ENCODE measurements at regions not wholly inside any gene's neighbourhood (a gene's known extent, or its start where the extent isn't known, plus 50 kb on each side); places are given as distances from the start of the nearest gene placed in this dataset.

- no peak for TF ChIP-seq FOXP2 (optimal IDR thresholded peaks at IDR 0.05; ENCODE audit: borderline replicate concordance, extremely low read depth, extremely low read length, insufficient read depth)
- no peak for TF ChIP-seq POLR2AphosphoS5 (IDR thresholded peaks at IDR 0.05; ENCODE audit: low read depth, low read length)
- TF ChIP-seq, protein P1, sequence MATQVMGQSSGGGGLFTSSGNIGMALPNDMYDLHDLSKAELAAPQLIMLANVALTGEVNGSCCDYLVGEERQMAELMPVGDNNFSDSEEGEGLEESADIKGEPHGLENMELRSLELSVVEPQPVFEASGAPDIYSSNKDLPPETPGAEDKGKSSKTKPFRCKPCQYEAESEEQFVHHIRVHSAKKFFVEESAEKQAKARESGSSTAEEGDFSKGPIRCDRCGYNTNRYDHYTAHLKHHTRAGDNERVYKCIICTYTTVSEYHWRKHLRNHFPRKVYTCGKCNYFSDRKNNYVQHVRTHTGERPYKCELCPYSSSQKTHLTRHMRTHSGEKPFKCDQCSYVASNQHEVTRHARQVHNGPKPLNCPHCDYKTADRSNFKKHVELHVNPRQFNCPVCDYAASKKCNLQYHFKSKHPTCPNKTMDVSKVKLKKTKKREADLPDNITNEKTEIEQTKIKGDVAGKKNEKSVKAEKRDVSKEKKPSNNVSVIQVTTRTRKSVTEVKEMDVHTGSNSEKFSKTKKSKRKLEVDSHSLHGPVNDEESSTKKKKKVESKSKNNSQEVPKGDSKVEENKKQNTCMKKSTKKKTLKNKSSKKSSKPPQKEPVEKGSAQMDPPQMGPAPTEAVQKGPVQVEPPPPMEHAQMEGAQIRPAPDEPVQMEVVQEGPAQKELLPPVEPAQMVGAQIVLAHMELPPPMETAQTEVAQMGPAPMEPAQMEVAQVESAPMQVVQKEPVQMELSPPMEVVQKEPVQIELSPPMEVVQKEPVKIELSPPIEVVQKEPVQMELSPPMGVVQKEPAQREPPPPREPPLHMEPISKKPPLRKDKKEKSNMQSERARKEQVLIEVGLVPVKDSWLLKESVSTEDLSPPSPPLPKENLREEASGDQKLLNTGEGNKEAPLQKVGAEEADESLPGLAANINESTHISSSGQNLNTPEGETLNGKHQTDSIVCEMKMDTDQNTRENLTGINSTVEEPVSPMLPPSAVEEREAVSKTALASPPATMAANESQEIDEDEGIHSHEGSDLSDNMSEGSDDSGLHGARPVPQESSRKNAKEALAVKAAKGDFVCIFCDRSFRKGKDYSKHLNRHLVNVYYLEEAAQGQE (IDR thresholded peaks at IDR 0.05; ENCODE audit: insufficient read depth in 1 of 2, low read depth in 2 of 2, low read length in 2 of 2): no peak
- TF ChIP-seq TAF1 (IDR thresholded peaks at IDR 0.05; ENCODE audit: borderline replicate concordance, insufficient read depth, low read length): no peak
- TF ChIP-seq SIN3A (IDR thresholded peaks at IDR 0.05; ENCODE audit: borderline replicate concordance, insufficient read depth, low read length): no peak
Measured at GRCh38 chr5:162289489-162289888, 221.9 kb downstream of the GABRG2 start.

DNA sequence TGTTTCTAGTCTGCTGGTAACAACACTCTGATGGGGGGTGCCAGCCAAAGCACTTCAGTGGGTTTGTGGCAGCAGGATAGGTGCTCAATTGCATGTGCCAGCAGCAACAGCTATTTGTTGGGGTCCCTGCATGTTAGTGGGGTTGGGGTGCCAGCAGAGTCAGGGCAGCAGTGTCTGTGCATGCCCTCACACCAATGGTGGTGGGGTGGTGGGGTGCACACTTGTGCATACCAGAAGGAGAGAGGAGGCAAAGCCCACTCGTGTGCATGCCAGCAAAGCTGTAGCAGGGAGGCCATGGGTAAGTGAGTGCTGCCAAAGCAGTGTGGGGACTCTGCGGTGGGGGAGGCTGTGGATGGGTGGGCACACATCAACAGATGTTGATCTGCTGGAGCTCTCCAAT is 232.2 kb downstream of the GABRG2 start:
- TF ChIP-seq, protein P1 (IDR thresholded peaks at IDR 0.05; ENCODE audit: insufficient read depth in 1 of 2, low read depth in 2 of 2, low read length in 2 of 2): no peak
- no peak for TF ChIP-seq FOXP2 (optimal IDR thresholded peaks at IDR 0.05; ENCODE audit: borderline replicate concordance, extremely low read depth, extremely low read length, insufficient read depth)
- TF ChIP-seq POLR2AphosphoS5 (IDR thresholded peaks at IDR 0.05; ENCODE audit: low read depth, low read length): no peak
- TF ChIP-seq SIN3A (IDR thresholded peaks at IDR 0.05; ENCODE audit: borderline replicate concordance, insufficient read depth, low read length): no peak
- no peak for TF ChIP-seq TAF1 (IDR thresholded peaks at IDR 0.05; ENCODE audit: borderline replicate concordance, insufficient read depth, low read length)

- TF ChIP-seq, protein P1 (IDR thresholded peaks at IDR 0.05; ENCODE audit: insufficient read depth in 1 of 2, low read depth in 2 of 2, low read length in 2 of 2): no peak
- TF ChIP-seq FOXP2 (optimal IDR thresholded peaks at IDR 0.05; ENCODE audit: borderline replicate concordance, extremely low read depth, extremely low read length, insufficient read depth) (no peak), SIN3A (IDR thresholded peaks at IDR 0.05; ENCODE audit: borderline replicate concordance, insufficient read depth, low read length) (no peak), POLR2AphosphoS5 (IDR thresholded peaks at IDR 0.05; ENCODE audit: low read depth, low read length) (no peak), TAF1 (IDR thresholded peaks at IDR 0.05; ENCODE audit: borderline replicate concordance, insufficient read depth, low read length) (no peak)
Measured at GRCh38 chr5:162301356-162301755, 233.8 kb downstream of the GABRG2 start.

- TF ChIP-seq FOXP2 (optimal IDR thresholded peaks at IDR 0.05; ENCODE audit: borderline replicate concordance, extremely low read depth, extremely low read length, insufficient read depth): no peak
- no peak for TF ChIP-seq SIN3A (IDR thresholded peaks at IDR 0.05; ENCODE audit: borderline replicate concordance, insufficient read depth, low read length)
- no peak for TF ChIP-seq POLR2AphosphoS5 (IDR thresholded peaks at IDR 0.05; ENCODE audit: low read depth, low read length)
- TF ChIP-seq TAF1 (IDR thresholded peaks at IDR 0.05; ENCODE audit: borderline replicate concordance, insufficient read depth, low read length): no peak
- TF ChIP-seq, protein P1 (IDR thresholded peaks at IDR 0.05; ENCODE audit: insufficient read depth in 1 of 2, low read depth in 2 of 2, low read length in 2 of 2): no peak
Measured at GRCh38 chr5:162323466-162323865, 255.9 kb downstream of the GABRG2 start.

DNA sequence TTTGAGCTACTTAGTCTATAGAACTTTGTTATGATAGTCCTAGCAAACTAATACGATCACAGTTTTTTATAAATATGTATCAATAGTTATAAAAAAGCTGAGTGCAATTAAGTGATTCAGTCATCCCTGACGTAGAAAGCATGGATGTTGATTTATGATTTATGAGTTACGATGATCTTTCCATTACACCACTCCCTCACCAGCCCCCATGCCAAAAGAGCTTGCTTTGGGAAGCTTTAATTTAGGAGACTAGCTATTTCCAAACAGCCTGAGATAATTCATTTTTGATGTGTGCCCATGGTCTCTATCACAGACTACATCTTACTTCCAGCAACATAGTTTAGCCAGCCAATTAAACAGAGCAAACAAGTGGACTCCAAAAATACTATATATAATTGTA is 256.8 kb downstream of the GABRG2 start:
- TF ChIP-seq FOXP2 (optimal IDR thresholded peaks at IDR 0.05; ENCODE audit: borderline replicate concordance, extremely low read depth, extremely low read length, insufficient read depth) (no peak), SIN3A (IDR thresholded peaks at IDR 0.05; ENCODE audit: borderline replicate concordance, insufficient read depth, low read length) (no peak), POLR2AphosphoS5 (IDR thresholded peaks at IDR 0.05; ENCODE audit: low read depth, low read length) (no peak), TAF1 (IDR thresholded peaks at IDR 0.05; ENCODE audit: borderline replicate concordance, insufficient read depth, low read length) (no peak)
- TF ChIP-seq, protein P1 (IDR thresholded peaks at IDR 0.05; ENCODE audit: insufficient read depth in 1 of 2, low read depth in 2 of 2, low read length in 2 of 2): no peak
